GM18870 (cell line): ENCODE measurements at regions not wholly inside any gene's neighbourhood (a gene's known extent, or its start where the extent isn't known, plus 50 kb on each side); places are given as distances from the start of the nearest gene placed in this dataset.
"Not testable (repeated sequence)": the region's sequence is repeated elsewhere in the genome, so short reads cannot be mapped to it uniquely, and the experiment has no call there.

Source experiments
- ATAC-seq: cut with Tn5 transposase; IDR thresholded peaks from one replicate; pipeline ENCODE4 v1.9.1; 2021; ENCODE audit warnings: moderate library complexity; ENCODE audit not compliant: unreplicated experiment

GRCh38 chr1:81304187-81304586, 496.5 kb upstream of the ADGRL2 start:
- no peak for ATAC-seq

- ATAC-seq = no peak
These were observed 500.8 kb upstream of the ADGRL2 start for GRCh38 chr1:81299892-81300291.

- ATAC-seq = no peak
These were observed 502.5 kb upstream of the ADGRL2 start for GRCh38 chr1:81298266-81298665.

GRCh38 chr1:81296601-81297000, 504.1 kb upstream of the ADGRL2 start:
- ATAC-seq = no peak

- ATAC-seq = no peak
These were observed 510.4 kb upstream of the ADGRL2 start for GRCh38 chr1:81290326-81290725.

- ATAC-seq = no peak
These were observed 512.0 kb upstream of the ADGRL2 start for GRCh38 chr1:81288689-81289088.

- ATAC-seq = no peak
These were observed 513.2 kb upstream of the ADGRL2 start for GRCh38 chr1:81287411-81288080.

- ATAC-seq = no peak
These were observed 530.7 kb upstream of the ADGRL2 start for GRCh38 chr1:81270051-81270450.

GRCh38 chr1:81264976-81265375, 535.8 kb upstream of the ADGRL2 start:
- ATAC-seq = no peak

GRCh38 chr1:81259625-81260411, 540.9 kb upstream of the ADGRL2 start:
- ATAC-seq = no peak

- ATAC-seq = no peak
These were observed 546.2 kb upstream of the ADGRL2 start for GRCh38 chr1:81254560-81254959.

- no peak for ATAC-seq
These were observed 546.7 kb upstream of the ADGRL2 start for GRCh38 chr1:81254068-81254467.

- no peak for ATAC-seq
These were observed 548.1 kb upstream of the ADGRL2 start for GRCh38 chr1:81252471-81253151.

GRCh38 chr1:81250825-81251224, 549.9 kb upstream of the ADGRL2 start:
- ATAC-seq = not testable (repeated sequence)

GRCh38 chr1:81245084-81245715, 555.5 kb upstream of the ADGRL2 start:
- ATAC-seq = not testable (repeated sequence)

- not testable (repeated sequence) for ATAC-seq
These were observed 556.1 kb upstream of the ADGRL2 start for GRCh38 chr1:81244612-81245011.

- no peak for ATAC-seq
These were observed 558.6 kb upstream of the ADGRL2 start for GRCh38 chr1:81242103-81242502.

GRCh38 chr1:81238129-81238528, 562.6 kb upstream of the ADGRL2 start:
- ATAC-seq = no peak

- no peak for ATAC-seq
These were observed 563.2 kb upstream of the ADGRL2 start for GRCh38 chr1:81237473-81238089.

- no peak for ATAC-seq
These were observed 566.5 kb upstream of the ADGRL2 start for GRCh38 chr1:81234237-81234636.

- no peak for ATAC-seq
These were observed 567.1 kb upstream of the ADGRL2 start for GRCh38 chr1:81233591-81233990.
